HUES48 (cell line): ENCODE measurements at regions not wholly inside any gene's neighbourhood (a gene's known extent, or its start where the extent isn't known, plus 50 kb on each side); places are given as distances from the start of the nearest gene placed in this dataset.

ENCODE experiments used
- H3K27ac ChIP-seq: one replicate; pipeline ENCODE4 v1.7.0; 2013; ENCODE audit warnings: low read depth, low read length, inconsistent platforms
- H3K27me3 ChIP-seq: 2 replicates; pipeline ENCODE4 v1.6.1; 2013; ENCODE audit warnings: mild to moderate bottlenecking, low read length; ENCODE audit not compliant: control insufficient read depth, insufficient read depth
- H3K36me3 ChIP-seq: 2 replicates; pipeline ENCODE4 v1.6.1; 2013; ENCODE audit warnings: low read length; ENCODE audit not compliant: control insufficient read depth, insufficient read depth
- H3K4me1 ChIP-seq: 2 replicates; pipeline ENCODE4 v1.6.1; 2013; ENCODE audit warnings: mild to moderate bottlenecking, low read length; ENCODE audit not compliant: control insufficient read depth, insufficient read depth
- H3K4me3 ChIP-seq: 2 replicates; pipeline ENCODE4 v1.5.1; 2013; ENCODE audit warnings: mild to moderate bottlenecking, low read depth, low read length
- H3K9ac ChIP-seq: 2 replicates; pipeline ENCODE4 v1.6.1; 2013; ENCODE audit warnings: mild to moderate bottlenecking, low read depth, low read length, moderate library complexity
- H3K9me3 ChIP-seq: 2 replicates; pipeline ENCODE4 v1.6.1; 2013; ENCODE audit warnings: low read length; ENCODE audit not compliant: control insufficient read depth, insufficient read depth

GRCh38 chr3:124221422-124221821, 229.5 kb upstream of the ROPN1 start:
- Histone ChIP-seq H3K27me3 (no peaks in the 10 kb centered on the region), H3K36me3 (no peaks in the 10 kb centered on the region), H3K9me3 (no peaks in the 10 kb centered on the region), H3K9ac (no peak overlapping the region), H3K4me1 (peaks cover 8% of the 10 kb centered on the region), H3K4me3 (no peak overlapping the region), H3K27ac (no peak overlapping the region)

DNA sequence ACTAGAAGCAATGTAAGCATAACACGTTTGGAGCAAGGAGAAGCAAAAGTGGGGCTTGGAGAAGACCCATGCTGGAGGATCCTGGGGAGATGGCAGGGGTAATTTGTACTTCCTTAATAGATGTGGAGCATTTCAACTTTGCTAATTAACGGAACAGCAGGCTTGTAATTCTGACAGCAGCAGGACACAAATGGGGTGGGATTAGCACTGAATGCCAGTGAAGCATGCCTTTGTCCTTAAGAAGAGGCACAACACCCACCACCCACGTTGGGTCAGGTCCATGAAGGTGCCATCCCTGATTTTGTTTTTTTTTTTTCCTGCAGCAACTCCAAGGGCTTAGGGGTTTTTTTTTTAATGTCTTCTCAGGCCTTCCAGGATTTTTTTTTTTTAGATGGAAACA, 231.9 kb upstream of the ROPN1 start:
- Histone ChIP-seq H3K4me3 (no peak overlapping the region), H3K9me3 (no peaks in the 10 kb centered on the region), H3K27ac (no peak overlapping the region), H3K4me1 (peaks cover 8% of the 10 kb centered on the region), H3K36me3 (no peaks in the 10 kb centered on the region), H3K27me3 (no peaks in the 10 kb centered on the region), H3K9ac (no peak overlapping the region)

- H3K4me1 ChIP-seq, result peaks cover 18% of the 10 kb centered on the region
- no peaks in the 10 kb centered on the region for H3K9me3 ChIP-seq
- no peak overlapping the region for H3K9ac ChIP-seq
- H3K4me3 ChIP-seq, result no peak overlapping the region
- no peaks in the 10 kb centered on the region for H3K27me3 ChIP-seq
- H3K36me3 ChIP-seq, result no peaks in the 10 kb centered on the region
- no peak overlapping the region for H3K27ac ChIP-seq
These were observed 235.3 kb upstream of the ROPN1 start for GRCh38 chr3:124227150-124227630.

GRCh38 chr3:124229420-124229819, 237.5 kb upstream of the ROPN1 start:
- Histone ChIP-seq H3K4me1 (peaks cover 10% of the 10 kb centered on the region; the same call in 1 of the 2 replicates), H3K9me3 (no peaks in the 10 kb centered on the region), H3K27me3 (no peaks in the 10 kb centered on the region), H3K36me3 (no peaks in the 10 kb centered on the region), H3K27ac (no peak overlapping the region), H3K4me3 (no peak overlapping the region), H3K9ac (no peak overlapping the region)

DNA sequence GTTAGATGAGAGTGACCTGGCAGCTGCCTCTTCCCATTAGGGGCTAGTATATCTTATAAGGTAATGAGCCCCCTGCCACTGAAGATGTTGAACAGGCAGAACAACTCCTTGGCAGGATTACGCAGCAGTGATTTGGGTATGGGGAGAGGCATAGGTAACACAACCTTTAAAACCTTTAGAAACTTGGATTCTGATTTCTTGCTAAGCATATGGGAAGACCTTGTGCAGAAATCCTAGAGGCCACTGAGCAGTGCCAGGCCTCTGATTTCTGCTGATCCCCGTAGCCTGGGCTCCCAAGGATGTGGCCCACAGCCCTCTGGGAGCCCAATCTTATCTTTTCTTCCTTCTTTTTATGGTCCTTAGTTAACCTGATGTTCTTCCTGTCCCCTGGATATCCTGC, 237.9 kb upstream of the ROPN1 start:
- Histone ChIP-seq H3K4me1 (peaks cover 10% of the 10 kb centered on the region; the same call in 1 of the 2 replicates), H3K36me3 (no peaks in the 10 kb centered on the region), H3K9ac (no peak overlapping the region), H3K4me3 (no peak overlapping the region), H3K27ac (no peak overlapping the region), H3K27me3 (no peaks in the 10 kb centered on the region), H3K9me3 (no peaks in the 10 kb centered on the region)

- H3K4me3 ChIP-seq, result no peak overlapping the region
- peaks cover 10% of the 10 kb centered on the region; the same call in 1 of the 2 replicates for H3K4me1 ChIP-seq
- H3K27ac ChIP-seq, result no peak overlapping the region
- no peaks in the 10 kb centered on the region for H3K36me3 ChIP-seq
- no peaks in the 10 kb centered on the region for H3K9me3 ChIP-seq
- no peak overlapping the region for H3K9ac ChIP-seq
- no peaks in the 10 kb centered on the region for H3K27me3 ChIP-seq
These were observed 238.5 kb upstream of the ROPN1 start for GRCh38 chr3:124230432-124230831.

DNA sequence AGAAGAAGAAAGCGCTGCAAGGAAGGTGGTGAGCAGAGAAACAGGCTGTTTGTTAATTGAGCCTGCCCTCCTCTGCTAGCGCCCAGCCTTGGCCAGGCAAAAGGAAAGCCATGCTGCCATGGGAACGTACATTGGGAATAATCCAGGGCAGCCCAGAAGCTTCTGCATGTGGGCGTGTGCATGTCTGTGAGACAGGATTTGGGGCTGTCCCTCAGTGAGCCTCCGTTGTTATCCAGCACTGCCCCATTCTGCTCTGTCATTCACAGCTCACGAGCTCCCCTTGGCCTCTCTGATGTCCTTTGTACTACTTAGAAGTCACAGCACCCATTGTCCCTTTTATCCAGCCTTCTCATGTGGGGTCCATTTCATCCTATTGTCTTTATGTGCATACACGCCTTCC, 239.1 kb upstream of the ROPN1 start:
- Histone ChIP-seq H3K27ac (no peak overlapping the region), H3K36me3 (no peaks in the 10 kb centered on the region), H3K27me3 (no peaks in the 10 kb centered on the region), H3K4me3 (no peak overlapping the region), H3K4me1 (peaks cover 10% of the 10 kb centered on the region; the same call in 1 of the 2 replicates), H3K9ac (no peak overlapping the region), H3K9me3 (no peaks in the 10 kb centered on the region)

GRCh38 chr3:124234852-124235252, 242.9 kb upstream of the ROPN1 start:
- no peak overlapping the region for H3K27ac ChIP-seq
- peaks cover 10% of the 10 kb centered on the region; the same call in 1 of the 2 replicates for H3K4me1 ChIP-seq
- H3K9me3 ChIP-seq, result no peaks in the 10 kb centered on the region
- no peaks in the 10 kb centered on the region for H3K27me3 ChIP-seq
- H3K36me3 ChIP-seq, result no peaks in the 10 kb centered on the region
- no peak overlapping the region for H3K9ac ChIP-seq
- H3K4me3 ChIP-seq, result no peak overlapping the region

DNA sequence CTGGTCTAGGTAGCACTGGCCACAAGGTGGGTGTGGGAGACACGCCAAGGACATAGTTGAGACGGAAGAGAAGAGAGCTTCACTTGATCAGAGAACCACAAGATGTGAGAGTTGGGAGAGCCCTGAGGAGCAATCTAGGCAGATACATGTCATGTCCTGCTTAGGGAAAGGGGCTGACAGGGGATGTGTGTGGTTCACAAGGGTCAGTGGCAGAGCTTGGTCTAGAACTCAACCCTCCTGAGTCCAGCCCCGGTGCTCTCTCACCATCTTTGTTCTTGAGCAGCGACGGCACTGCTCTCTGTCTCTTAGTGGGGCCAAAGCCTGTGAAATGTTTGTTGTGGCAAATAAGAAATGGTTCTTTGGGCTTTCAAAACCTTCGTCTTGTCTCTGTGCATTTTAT, 243.5 kb upstream of the ROPN1 start:
- H3K4me3 ChIP-seq, result no peak overlapping the region
- H3K9ac ChIP-seq, result no peak overlapping the region
- no peaks in the 10 kb centered on the region for H3K36me3 ChIP-seq
- H3K4me1 ChIP-seq, result peaks cover 7% of the 10 kb centered on the region; the same call in 1 of the 2 replicates
- no peak overlapping the region for H3K27ac ChIP-seq
- H3K27me3 ChIP-seq, result no peaks in the 10 kb centered on the region
- no peaks in the 10 kb centered on the region for H3K9me3 ChIP-seq

GRCh38 chr3:124243177-124243859, 251.4 kb upstream of the ROPN1 start:
- no peaks in the 10 kb centered on the region for H3K9me3 ChIP-seq
- H3K27ac ChIP-seq, result no peak overlapping the region
- no peak overlapping the region for H3K9ac ChIP-seq
- H3K4me1 ChIP-seq, result no peaks in the 10 kb centered on the region
- H3K4me3 ChIP-seq, result no peak overlapping the region
- H3K36me3 ChIP-seq, result no peaks in the 10 kb centered on the region
- no peaks in the 10 kb centered on the region for H3K27me3 ChIP-seq

DNA sequence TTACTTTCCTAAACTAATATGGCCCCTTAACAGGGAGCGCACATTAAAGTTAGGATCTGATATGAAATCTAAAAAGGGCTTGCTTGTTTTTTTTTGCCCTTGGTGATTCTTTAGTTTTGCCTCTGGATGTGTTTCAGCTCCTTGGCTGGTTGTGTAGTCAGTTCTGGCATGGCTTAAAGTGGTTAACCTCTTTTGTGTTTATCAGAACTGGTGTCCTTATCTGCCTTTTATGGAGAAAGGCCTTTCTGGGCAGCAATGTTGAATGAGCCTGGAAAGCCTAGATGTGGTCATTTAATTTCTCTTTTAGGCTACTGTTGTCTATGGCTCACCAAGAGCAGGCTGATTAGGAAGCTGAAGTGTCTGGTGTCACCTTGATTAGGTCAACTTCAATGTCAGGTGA, 254.5 kb upstream of the ROPN1 start:
- no peaks in the 10 kb centered on the region for H3K4me1 ChIP-seq
- no peaks in the 10 kb centered on the region for H3K36me3 ChIP-seq
- H3K27ac ChIP-seq, result no peak overlapping the region
- H3K9me3 ChIP-seq, result no peaks in the 10 kb centered on the region
- H3K4me3 ChIP-seq, result no peak overlapping the region
- no peak overlapping the region for H3K9ac ChIP-seq
- no peaks in the 10 kb centered on the region for H3K27me3 ChIP-seq
